ENCODE measurements at regions not wholly inside any gene's neighbourhood (a gene's known extent, or its start where the extent isn't known, plus 50 kb on each side); places are given as distances from the start of the nearest gene placed in this dataset.

- no peak for TF ChIP-seq YY1 (IDR thresholded peaks at IDR 0.05; ENCODE audit: extremely low read depth, insufficient replicate concordance, low read depth, low read length)
- no peak for TF ChIP-seq EGR1 (IDR thresholded peaks at IDR 0.05; ENCODE audit: low read depth)
Measured at GRCh38 chr1:37317870-37318467, 156.4 kb upstream of the ZC3H12A start.

Data from HCT116 (cell line).